GM21367 (cell line): ENCODE measurements at regions not wholly inside any gene's neighbourhood (a gene's known extent, or its start where the extent isn't known, plus 50 kb on each side); places are given as distances from the start of the nearest gene placed in this dataset.

Experiments used
- ATAC-seq: cut with Tn5 transposase; IDR thresholded peaks from one replicate; pipeline ENCODE4 v1.9.1; 2021; ENCODE audit not compliant: unreplicated experiment

DNA sequence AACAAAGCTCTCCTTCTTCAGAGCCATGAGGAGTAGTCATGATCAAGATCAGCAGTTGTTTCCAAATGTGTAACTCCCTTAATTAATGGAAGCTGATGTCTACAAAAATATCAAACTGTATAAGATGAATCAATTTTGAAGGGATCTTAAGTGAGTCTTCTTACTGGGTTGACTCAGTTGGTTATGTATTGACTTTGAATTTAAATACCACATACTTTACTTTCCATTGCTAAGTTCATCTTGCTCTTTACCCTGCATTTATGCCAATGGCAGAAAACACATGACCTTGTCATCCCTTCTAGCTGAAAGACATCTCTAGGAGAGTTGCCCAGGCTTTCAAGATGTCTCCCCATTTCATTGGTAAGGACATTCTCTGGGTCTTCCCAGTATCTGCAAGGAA, 123.2 kb upstream of the STMND1 start:
- ATAC-seq, result no peak

DNA sequence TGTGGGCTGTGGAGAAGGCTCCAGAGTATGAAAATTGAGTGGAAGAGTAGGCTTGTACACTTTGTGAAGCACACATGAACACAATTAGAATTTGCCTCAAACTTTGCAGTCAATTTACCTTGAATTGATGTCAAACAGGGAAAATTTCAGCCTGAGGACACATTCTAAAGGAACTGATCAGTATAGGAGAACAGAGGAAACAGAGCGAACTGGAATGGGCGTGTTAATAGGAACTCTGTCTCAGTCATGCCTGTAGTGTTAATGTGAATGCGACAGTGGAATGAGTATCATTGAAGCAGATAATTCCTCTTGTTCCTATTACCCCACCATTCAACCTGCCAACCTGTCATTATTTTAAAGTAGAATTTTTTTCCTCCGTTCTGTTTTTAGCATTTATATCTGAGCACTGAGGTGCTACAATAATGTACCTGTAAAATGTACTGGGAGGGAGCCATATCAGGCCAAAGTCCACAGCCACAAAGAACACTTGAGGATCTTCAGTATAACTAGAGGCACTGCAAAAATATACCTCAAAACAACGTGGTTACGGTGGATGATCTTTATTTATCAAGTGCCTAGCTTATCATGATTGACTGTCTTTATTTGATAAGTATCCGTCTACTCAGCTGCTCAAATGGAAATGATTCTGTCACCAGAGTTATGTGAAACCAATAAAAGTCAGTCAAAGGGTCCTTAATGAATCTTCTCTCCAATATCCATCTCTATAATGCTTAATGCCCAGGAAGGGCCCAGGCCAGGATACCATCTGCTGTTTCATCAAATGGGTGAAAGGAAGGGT, 125.3 kb upstream of the STMND1 start:
- no peak for ATAC-seq

DNA sequence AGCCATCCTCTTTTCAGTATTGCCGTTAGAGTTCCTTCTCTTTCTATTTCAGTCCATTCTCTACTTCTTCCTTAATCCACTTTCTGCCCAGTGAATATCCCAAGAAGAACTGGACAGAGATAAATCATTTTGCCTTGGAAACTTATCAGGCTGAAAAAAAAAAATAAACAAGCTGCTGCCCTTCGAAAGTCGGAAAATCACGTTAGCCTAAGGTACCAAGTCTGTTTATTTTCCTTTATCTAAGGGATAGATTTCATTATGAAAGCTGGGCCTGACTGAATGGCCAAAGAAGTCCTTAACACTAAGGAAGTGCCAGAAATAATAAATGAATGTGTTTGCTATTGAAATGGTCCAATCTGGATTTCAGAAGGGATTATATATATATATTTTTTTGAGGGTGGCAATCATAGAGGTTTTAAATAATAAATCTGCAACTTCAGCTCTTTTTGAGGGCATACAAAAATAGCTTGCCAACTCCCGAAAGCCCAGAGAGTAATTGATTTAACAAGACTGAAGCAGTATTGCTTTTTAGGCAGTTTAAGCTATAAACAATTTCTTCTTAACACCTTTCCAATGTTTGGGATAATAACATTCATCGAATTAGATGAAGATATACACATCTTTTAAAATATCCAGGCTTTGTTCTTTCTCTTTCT, 127.0 kb upstream of the STMND1 start:
- ATAC-seq, result no peak

DNA sequence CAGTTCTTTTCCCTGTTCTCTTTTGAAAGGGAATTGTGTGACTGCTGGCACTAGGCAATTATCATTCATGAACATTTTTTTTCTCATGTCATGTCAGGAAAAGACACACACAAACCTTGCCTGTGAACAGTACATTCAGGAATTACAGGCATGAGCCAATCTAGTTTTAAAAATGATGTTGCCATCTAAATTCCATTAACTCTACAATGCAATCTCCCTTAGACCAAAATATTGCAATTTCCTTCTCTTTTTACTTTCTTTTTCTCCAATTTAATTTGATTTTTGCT, 127.5 kb upstream of the STMND1 start:
- no peak for ATAC-seq

DNA sequence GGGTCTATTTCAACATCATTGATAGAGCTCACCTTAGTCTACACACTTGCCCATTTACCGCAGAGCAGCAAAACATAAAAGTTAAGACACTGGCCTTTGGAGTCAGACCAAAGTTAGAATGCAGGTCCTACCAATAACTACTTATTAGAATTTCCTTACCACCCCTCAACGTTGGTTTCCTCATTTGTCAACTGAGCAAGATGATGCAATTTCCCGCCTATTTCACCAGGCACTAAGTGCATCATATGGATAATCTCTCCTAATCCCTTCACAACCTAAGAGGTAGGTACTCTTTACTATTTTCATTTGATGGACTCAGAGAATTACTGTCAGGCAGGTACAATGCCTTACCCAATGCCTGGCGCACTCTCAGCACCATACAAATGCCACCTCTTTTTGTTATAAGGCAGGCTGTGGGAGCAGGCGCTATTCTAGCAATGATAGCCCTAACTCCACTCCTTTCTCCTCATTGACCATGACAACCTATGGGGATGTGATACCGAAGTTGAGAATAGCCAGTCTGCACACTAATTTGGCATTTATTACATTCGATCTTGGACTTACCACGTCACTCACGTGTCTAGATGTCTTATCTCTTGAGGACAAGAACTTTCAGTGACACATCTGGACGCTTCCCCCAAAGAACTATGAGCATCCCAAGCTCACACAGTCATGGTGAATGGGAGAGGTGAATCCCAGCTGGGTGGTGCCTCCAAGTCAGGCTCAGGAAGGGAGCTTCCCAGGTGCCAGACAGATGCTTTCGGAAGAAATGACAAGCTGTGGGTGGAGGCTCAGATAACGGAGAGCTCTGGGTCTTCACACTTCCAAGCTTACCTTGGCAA, 128.1 kb upstream of the STMND1 start:
- ATAC-seq, result no peak

DNA sequence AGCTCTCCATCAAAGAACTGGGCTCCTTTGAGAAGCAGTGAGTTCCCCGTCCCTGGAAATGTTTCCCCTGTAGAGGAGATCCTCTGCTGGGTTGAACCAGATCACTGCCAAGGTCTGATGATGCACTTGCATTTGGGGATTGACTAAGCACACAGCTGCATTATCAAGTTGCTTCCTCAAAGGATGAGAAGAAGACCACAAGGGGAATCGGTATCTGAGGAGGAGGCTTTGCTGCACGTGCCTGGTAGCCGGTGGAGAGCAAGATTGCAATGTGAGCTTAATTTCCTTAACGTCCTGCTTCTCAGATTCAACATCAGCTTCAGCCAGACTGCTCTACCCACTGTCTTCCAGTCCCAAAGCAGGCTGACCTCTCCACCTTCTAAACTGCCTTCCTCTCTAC, 128.8 kb upstream of the STMND1 start:
- ATAC-seq, result no peak

DNA sequence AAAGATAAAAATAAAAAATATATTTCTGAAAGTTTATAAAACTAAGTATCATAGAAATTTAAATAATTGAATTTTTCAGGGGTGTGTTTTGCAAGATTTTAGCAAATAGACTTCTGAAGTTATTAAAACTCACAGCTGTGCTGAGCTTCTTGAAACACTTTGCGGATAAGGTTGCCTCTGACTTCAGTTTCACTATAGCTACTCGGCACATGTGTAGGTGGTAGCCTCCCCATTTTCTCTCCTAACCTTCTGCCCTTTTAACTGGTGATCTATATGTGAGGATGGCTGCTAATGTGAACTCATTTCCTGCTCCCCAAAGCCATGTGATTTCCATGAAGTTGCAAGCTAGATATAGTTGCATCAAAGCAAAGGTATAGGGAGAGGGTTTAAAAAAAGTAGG, 129.3 kb upstream of the STMND1 start:
- ATAC-seq, result no peak

DNA sequence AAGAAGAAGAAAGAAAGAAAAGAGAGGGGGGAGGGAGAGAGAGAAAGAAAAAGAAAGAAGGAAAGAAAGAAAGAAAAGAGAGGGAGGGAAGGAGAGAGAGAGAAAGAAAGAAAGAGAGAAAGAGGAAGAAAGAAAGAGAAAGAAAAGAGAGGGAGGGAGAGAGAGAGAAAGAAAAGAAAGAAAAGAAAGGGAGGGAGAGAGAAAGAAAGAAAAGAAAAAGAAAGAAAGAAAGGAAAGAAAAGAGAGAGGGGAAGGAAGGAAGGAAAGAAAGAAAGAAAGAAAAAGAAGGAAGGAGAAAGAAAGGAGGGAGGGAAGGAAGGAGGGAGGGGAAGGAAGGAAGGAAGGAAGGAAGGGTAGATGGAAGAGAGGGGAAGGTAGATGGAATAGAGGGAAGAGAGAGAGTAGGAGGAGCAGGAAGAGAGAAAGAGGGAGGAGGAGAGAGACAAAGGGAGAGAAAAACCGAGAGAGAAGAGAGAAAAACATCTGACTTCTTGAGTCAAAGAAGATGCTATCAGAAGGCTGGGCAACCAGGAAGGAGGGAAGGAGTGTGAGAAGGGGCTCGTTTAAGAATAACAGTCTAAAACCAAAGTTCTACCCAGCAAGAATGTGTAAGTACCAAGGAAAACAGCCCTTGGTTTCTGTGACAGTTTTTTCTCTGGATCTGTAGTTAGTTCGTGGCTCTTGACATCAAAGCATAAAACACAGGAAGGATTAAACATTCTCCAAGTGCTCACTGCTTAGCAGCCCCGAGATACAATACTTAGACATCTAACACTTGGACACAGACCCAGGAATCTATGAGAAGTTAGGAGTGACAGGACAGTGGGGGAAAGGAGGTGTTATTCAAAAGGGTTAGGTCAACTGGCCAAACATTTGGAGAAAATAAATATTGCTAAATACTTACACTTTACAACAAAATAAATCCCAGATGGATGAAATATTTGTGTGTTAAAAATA, 131.9 kb upstream of the STMND1 start:
- ATAC-seq, result no peak

DNA sequence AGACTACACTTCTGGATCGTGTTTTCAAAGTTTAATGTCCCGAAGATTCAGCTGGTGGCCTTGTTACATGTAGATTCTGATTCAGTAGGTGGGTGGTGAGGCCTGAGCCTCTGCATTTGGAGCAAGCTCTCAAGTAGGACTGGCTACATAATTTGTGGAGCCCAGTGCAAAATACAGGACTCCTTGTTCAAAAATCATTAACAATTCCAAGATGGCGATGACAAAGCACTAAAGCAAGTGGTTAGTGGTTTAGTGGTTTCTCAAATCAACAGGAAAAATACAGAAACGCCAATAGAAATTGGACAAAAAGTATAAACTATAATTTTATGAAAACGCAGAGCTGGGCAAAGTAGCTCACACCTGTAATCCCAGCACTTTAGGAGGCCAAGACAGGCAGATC, 133.7 kb upstream of the STMND1 start:
- no peak for ATAC-seq

DNA sequence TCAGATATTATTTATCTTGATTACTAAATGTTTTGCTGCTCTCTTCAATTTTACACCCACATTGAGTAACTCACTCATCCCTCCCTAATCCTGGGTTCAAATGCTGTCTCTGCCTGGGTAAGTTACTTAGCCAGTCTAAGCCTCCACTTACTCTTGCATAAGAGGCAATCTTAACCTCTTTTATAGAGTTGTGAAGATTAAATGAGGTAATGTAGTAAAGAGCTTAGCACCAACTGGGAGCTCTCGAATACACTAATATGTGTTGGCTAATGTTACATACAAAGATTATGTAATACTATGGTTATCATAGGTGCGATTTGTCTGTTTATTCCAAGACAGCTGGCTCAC, 134.4 kb upstream of the STMND1 start:
- ATAC-seq, result no peak

DNA sequence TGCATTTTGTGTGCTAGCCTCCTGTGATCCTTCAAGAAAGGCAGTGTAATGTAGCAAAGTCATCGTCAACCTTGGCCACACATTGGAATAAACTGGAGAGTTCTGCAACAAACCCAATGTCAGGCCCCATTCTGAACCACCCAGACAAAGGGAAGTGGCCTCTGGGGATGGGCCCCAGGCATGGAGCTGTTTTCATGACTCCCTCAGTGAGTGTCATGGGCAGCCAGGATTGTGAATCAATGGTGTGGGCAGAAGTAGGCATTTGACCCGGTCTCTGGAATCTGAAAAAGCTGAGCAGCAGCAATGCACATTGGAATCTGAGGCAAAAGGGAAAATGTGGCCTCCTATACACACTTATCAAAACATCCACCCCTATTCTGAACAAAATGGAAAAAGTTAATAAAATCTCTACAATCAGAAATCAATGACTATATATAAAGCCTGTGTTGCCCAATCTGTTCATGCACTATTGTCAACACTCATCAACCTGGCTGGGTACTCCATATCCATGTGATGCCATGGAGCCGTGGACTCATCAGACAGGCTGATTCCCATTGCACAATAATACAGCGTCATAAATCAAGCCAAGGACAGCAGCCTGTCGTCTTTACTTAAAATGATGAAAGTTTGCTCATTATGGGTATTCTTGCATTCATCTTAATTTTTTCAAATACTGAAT, 134.9 kb upstream of the STMND1 start:
- ATAC-seq, result no peak

DNA sequence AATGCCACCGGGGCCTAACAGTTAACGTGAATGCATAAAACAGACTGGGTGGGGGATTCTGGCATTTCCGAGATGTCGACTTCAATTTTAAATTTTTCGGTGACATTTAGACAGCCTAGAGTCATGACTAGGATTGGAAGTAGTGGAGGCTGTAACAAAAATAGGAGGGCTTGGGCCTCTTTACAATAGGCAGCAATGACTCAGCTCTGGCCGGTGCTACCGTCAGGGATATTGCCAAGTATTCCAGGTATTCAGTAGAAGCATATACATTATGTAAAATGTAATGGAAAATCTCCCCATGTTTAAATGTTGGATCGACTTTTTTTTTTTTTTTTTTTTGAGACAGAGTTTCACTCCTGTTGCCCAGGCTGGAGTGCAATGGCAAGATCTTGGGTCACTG, 136.2 kb upstream of the STMND1 start:
- ATAC-seq, result no peak

DNA sequence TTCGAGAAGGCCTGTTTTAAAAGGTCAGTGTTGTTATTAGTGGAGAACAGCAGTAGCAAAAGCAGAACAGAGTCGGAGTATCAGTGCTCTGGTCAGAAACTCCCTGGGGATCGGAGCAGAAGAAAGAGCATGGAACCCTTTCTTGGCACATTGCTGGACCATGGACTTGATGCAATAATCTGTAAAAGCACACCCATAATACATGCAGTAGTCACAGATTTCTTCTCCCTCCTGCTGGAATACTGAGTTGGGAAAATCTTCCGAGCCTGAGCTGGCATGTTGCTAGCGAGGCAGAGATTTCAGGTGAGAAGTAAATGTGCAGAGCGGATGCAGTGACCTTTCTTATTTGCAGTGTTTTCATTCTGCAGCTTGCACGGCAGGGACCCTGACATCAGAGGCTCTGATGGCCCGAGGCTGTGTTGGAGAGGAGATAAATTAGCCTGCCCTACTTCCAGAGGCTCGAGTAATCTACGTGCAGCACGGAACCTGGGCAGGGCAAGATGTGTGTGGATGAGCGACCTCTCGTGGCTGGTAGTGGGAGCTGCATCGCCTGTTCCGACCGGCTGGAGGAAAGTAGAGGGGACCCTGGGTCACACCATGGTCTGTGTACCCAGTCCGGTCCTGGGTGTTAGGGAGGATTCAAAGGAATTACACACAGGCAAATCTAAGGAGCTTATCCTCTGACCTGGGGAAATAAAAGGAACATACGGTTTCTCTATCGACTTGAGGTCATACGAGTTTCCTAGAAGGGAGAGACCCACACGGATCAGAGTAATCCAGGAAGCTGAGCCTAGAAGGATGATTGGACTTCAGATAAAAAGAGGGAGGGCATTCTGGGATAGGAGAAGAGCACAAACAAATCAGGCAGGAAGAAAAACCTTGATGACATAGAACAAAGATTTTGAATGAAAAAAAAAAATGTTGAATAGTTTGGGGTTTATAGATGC, 137.0 kb upstream of the STMND1 start:
- ATAC-seq, result peak; percentile 78

DNA sequence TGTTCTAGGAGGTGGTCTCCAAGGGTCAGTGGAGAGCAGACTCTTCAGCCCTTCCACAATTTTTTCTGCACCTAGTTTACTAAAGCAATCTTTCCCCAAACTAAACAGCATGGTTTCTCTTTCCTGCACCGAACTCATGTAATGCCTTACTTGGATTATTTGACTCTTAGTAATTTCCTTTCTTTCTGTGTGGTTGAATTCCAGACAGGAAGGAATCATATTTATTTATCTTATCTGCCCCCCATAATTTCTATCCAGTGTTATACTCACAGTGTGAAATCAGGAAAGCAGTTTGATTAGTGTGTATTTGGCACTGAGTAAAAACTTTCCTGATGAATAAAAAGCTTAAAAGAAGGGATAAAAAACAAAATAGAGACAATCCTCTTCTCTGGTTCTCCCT, 140.3 kb upstream of the STMND1 start:
- no peak for ATAC-seq

DNA sequence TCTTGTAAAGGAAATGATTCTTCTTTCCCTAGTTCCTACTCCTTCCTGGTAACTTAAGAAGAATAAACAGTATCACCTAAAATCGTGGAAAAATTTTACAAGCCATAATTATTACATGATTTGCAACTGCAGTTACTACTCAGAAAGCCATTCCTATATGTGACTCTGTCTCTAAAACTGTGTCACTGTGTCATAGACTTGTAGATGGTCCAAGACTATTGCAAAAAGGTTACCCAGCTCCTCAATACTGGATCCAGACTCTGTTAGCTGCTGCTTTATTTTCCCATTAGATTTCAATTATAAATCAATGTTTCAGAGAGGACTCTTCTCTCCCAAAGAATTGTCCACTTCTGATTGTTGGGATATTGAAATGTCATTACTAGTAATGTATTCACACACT, 142.1 kb upstream of the STMND1 start:
- ATAC-seq, result no peak

DNA sequence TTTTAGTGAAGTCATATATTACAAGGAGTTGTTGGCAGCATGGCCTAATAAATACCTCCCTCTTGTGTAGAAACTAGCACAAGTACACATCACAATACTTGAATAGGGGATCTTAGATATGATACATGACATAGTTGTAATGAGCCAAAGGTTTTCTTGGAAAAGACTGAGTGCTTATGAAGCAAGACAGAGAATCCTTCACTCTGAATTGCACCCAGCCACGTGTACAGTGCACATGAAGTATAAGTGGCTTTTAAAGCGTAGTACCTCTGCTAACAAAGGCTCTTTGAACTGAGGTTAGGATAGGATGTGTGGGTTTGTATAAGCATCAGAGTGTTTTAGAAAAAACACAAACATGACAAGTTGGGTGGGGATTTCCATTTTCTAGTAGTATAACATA, 145.5 kb upstream of the STMND1 start:
- ATAC-seq, result no peak

DNA sequence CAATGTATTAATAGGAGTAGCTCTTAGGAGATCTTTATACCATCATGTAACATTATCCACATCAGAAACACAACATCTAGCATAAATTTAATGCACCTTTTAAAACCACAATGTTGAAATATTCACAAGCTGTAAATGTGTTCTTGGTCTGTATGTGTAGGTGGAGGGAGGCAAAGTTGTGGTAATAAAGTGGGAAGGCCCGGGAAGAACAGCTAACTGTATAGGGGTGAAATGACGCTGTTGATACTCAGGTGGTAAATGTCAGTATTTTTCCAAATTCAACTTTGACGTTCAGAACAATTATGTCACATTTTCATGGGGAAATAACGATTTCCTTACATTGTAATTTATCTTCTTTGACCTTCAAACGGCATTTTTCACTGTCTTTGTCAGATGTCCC, 146.0 kb upstream of the STMND1 start:
- ATAC-seq, result no peak

DNA sequence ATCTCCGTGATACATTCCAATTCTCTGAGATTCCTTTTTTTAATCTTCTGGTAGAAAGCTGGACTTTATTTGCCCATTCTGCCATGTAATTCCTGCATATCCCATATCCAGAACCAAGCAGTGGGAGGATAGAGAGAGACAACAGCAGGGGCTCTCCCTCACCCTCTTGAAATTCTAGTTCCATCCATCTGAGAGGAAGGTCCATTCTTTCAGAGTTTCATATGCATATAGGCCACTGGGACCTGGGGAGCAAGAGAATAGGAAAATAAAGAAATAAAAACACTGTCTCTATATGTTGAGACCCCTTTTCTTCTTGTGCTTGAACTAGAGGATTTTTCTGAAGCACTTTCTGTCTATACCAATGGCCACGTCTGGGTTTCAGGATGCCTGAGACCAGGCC, 147.9 kb upstream of the STMND1 start:
- ATAC-seq, result no peak

DNA sequence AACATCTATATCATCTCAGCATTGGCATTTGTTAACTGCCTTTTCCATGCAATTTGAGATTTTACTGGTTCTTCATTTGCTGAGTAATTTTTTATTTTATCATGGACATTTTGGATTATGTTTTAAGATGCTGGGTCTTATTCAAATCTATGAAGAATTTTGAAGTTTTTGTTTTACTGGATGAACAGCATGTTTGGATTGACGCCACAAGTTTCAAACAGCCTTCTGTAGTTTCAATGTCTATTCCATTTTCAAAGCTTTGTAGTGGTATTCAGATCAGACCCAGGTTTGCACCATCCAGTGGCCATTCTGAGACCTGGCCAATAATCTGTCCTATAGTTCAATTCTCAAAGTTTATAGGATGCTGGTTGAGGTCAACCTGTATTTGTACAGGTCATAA, 148.4 kb upstream of the STMND1 start:
- ATAC-seq, result no peak
